ENCODE measurements at regions not wholly inside any gene's neighbourhood (a gene's known extent, or its start where the extent isn't known, plus 50 kb on each side); places are given as distances from the start of the nearest gene placed in this dataset.

DNA sequence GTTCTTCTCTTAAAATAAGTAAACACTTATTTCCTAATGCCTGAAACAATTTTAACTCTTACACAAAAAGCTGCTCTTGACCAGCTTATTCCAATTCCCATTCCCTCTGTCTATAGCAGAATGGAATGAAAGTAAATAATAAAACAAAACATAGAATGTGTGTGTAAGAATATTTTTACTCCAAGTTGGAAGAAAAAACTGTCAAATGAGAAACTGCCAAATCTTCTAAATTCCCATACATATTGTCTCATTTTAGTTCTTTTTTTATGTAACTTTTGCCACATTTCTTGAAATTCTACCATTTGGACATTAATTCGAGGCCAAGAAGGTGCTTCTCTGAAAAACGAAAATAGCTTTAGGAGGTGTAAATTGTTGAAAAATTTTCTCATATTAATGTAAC is 477.1 kb downstream of the FAT4 start:
- TF ChIP-seq, protein P1, sequence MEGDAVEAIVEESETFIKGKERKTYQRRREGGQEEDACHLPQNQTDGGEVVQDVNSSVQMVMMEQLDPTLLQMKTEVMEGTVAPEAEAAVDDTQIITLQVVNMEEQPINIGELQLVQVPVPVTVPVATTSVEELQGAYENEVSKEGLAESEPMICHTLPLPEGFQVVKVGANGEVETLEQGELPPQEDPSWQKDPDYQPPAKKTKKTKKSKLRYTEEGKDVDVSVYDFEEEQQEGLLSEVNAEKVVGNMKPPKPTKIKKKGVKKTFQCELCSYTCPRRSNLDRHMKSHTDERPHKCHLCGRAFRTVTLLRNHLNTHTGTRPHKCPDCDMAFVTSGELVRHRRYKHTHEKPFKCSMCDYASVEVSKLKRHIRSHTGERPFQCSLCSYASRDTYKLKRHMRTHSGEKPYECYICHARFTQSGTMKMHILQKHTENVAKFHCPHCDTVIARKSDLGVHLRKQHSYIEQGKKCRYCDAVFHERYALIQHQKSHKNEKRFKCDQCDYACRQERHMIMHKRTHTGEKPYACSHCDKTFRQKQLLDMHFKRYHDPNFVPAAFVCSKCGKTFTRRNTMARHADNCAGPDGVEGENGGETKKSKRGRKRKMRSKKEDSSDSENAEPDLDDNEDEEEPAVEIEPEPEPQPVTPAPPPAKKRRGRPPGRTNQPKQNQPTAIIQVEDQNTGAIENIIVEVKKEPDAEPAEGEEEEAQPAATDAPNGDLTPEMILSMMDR (IDR thresholded peaks at IDR 0.05): no peak
- TF ChIP-seq NFYB (CRISPR knock-in tag; conservative IDR thresholded peaks at IDR 0.05; ENCODE audit: low read depth) (no peak), FOXK1 (CRISPR knock-in tag; IDR thresholded peaks at IDR 0.05) (no peak), NFATC4 (CRISPR knock-in tag; IDR thresholded peaks at IDR 0.05) (no peak)
- TF ChIP-seq, protein P2, sequence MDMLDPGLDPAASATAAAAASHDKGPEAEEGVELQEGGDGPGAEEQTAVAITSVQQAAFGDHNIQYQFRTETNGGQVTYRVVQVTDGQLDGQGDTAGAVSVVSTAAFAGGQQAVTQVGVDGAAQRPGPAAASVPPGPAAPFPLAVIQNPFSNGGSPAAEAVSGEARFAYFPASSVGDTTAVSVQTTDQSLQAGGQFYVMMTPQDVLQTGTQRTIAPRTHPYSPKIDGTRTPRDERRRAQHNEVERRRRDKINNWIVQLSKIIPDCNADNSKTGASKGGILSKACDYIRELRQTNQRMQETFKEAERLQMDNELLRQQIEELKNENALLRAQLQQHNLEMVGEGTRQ (CRISPR knock-in tag; IDR thresholded peaks at IDR 0.05): no peak
- TF ChIP-seq, protein P3, sequence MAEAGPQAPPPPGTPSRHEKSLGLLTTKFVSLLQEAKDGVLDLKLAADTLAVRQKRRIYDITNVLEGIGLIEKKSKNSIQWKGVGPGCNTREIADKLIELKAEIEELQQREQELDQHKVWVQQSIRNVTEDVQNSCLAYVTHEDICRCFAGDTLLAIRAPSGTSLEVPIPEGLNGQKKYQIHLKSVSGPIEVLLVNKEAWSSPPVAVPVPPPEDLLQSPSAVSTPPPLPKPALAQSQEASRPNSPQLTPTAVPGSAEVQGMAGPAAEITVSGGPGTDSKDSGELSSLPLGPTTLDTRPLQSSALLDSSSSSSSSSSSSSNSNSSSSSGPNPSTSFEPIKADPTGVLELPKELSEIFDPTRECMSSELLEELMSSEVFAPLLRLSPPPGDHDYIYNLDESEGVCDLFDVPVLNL (CRISPR knock-in tag; IDR thresholded peaks at IDR 0.05; ENCODE audit: borderline replicate concordance, low read depth): no peak
- TF ChIP-seq, protein P4, sequence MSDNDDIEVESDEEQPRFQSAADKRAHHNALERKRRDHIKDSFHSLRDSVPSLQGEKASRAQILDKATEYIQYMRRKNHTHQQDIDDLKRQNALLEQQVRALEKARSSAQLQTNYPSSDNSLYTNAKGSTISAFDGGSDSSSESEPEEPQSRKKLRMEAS (CRISPR knock-in tag; IDR thresholded peaks at IDR 0.05): no peak
